Suprapubic skin (tissue), 4 donors: ENCODE measurements at regions not wholly inside any gene's neighbourhood (a gene's known extent, or its start where the extent isn't known, plus 50 kb on each side); places are given as distances from the start of the nearest gene placed in this dataset.

Experiments
- CTCF ChIP-seq, 2 donors: fragments of 200-600 bp in 1 of 2; fragments of 450-650 bp in 1 of 2; sonication (generic) in 1 of 2; IDR thresholded peaks; one replicate each; pipeline ENCODE4 v1.5.1; 2016 to 2019; ENCODE audit warnings: antibody characterized with exemption in 2 of 2, mild to moderate bottlenecking in 1 of 2, moderate library complexity in 1 of 2
- EP300 ChIP-seq: sonication (generic); formaldehyde crosslinking; IDR thresholded peaks from one replicate; pipeline ENCODE4 v1.6.1; 2017; ENCODE audit warnings: antibody characterized with exemption
- POLR2A ChIP-seq, 2 donors: fragments of 450-650 bp; IDR thresholded peaks; one replicate each; pipeline ENCODE4 v1.6.1; 2017; ENCODE audit warnings: antibody characterized with exemption in 2 of 2, mild to moderate bottlenecking in 2 of 2, moderate library complexity in 2 of 2
- POLR2AphosphoS5 ChIP-seq, 3 donors: sonication (generic); formaldehyde crosslinking; IDR thresholded peaks; one replicate each; pipeline ENCODE4 v1.6.1; 2017; ENCODE audit warnings: antibody characterized with exemption in 3 of 3

- no peak for TF ChIP-seq POLR2AphosphoS5 (IDR thresholded peaks at IDR 0.05)
- no peak for TF ChIP-seq CTCF (IDR thresholded peaks at IDR 0.05)
- TF ChIP-seq EP300: no peak
- TF ChIP-seq POLR2A (IDR thresholded peaks at IDR 0.05): no peak
Observed at GRCh38 chr6:79778816-79779215, 147.7 kb downstream of the SH3BGRL2 start.
